GM12892 (cell line): ENCODE measurements at regions not wholly inside any gene's neighbourhood (a gene's known extent, or its start where the extent isn't known, plus 50 kb on each side); places are given as distances from the start of the nearest gene placed in this dataset.
"Not testable (repeated sequence)": the region's sequence is repeated elsewhere in the genome, so short reads cannot be mapped to it uniquely, and the experiment has no call there.

ENCODE experiments used
- POLR2A ChIP-seq: IDR thresholded peaks from 2 replicates; pipeline ENCODE4 v1.6.1; 2011; ENCODE audit warnings: low read depth, low read length, control low read depth
- POLR2AphosphoS5 ChIP-seq: IDR thresholded peaks from 2 replicates; pipeline ENCODE4 v1.6.1; 2011; ENCODE audit warnings: low read depth, low read length, control low read depth

DNA sequence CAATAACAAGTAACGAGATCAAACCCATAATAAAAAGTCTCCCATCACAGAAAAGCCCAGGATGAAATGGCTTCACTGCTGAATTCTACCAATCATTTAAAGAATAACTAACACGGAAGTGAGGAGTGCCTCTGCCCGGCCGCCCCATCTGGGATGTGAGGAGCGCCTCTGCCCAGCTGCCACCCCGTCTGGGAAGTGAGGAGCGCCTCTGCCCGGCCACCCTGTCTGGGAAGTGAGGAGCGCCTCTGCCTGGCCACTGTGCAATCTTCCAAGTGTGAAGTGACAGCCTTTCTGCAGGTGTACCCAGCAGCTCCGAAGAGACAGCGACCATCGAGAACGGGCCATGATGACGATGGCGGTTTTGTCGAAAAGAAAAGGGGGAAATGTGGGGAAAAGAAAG lies 528.8 kb upstream of the GRIA3 start:
- TF ChIP-seq POLR2A, POLR2AphosphoS5: not testable (repeated sequence)
